DMS114 treated with DMSO at 0.1 percent for 48 hours (cell line): ENCODE measurements at regions not wholly inside any gene's neighbourhood (a gene's known extent, or its start where the extent isn't known, plus 50 kb on each side); places are given as distances from the start of the nearest gene placed in this dataset.

Source experiments
- DNase-seq: peaks from one replicate; lab custom pipeline; 2025; ENCODE audit not compliant: unreplicated experiment; lab: John Stamatoyannopoulos, UW

GRCh38 chr12:130070126-130070611 is 92.1 kb upstream of the FZD10 start:
- no peak for DNase-seq

GRCh38 chr12:130073721-130074120 is 88.5 kb upstream of the FZD10 start:
- DNase-seq: no peak

GRCh38 chr12:130074661-130075406 is 87.4 kb upstream of the FZD10 start:
- DNase-seq: no peak

GRCh38 chr12:130075497-130076076 is 86.7 kb upstream of the FZD10 start:
- no peak for DNase-seq

- no peak for DNase-seq
These were observed 86.1 kb upstream of the FZD10 start for GRCh38 chr12:130076126-130076525.

GRCh38 chr12:130076752-130077151 is 85.5 kb upstream of the FZD10 start:
- DNase-seq: no peak

GRCh38 chr12:130078852-130079251 is 83.4 kb upstream of the FZD10 start:
- DNase-seq: no peak

- no peak for DNase-seq
These were observed 83.0 kb upstream of the FZD10 start for GRCh38 chr12:130079279-130079678.

- DNase-seq: no peak
These were observed 82.1 kb upstream of the FZD10 start for GRCh38 chr12:130080205-130080604.

GRCh38 chr12:130081117-130081805 is 81.0 kb upstream of the FZD10 start:
- DNase-seq: no peak

- no peak for DNase-seq
These were observed 79.3 kb upstream of the FZD10 start for GRCh38 chr12:130083002-130083401.

- no peak for DNase-seq
These were observed 78.5 kb upstream of the FZD10 start for GRCh38 chr12:130083734-130084133.

- no peak for DNase-seq
These were observed 77.9 kb upstream of the FZD10 start for GRCh38 chr12:130084359-130084758.

GRCh38 chr12:130086248-130086647 is 76.0 kb upstream of the FZD10 start:
- DNase-seq: no peak

- DNase-seq: no peak
These were observed 75.5 kb upstream of the FZD10 start for GRCh38 chr12:130086797-130087196.

GRCh38 chr12:130087222-130087621 is 75.0 kb upstream of the FZD10 start:
- no peak for DNase-seq

GRCh38 chr12:130088504-130088903 is 73.8 kb upstream of the FZD10 start:
- DNase-seq: no peak

GRCh38 chr12:130090542-130090941 is 71.7 kb upstream of the FZD10 start:
- no peak for DNase-seq

- no peak for DNase-seq
These were observed 68.9 kb upstream of the FZD10 start for GRCh38 chr12:130093380-130093779.

- no peak for DNase-seq
These were observed 64.9 kb upstream of the FZD10 start for GRCh38 chr12:130097342-130097741.

- no peak for DNase-seq
These were observed 64.4 kb upstream of the FZD10 start for GRCh38 chr12:130097798-130098255.
